GM23338 (cell line): ENCODE measurements at regions not wholly inside any gene's neighbourhood (a gene's known extent, or its start where the extent isn't known, plus 50 kb on each side); places are given as distances from the start of the nearest gene placed in this dataset.

ENCODE experiments used
- ATAC-seq: fragments of 200-7000 bp; cut with Tn5 transposase; 3 replicates; pipeline ENCODE4 v1.9.1; 2020
- DNase-seq: peaks from one replicate; pipeline ENCODE4 v3.0.0-alpha.2; 2015; ENCODE audit warnings: low spot score
- H2AFZ ChIP-seq: fragments of 200-600 bp; sonication (generic); 2 replicates; pipeline ENCODE4 v1.8.0; 2016; ENCODE audit warnings: antibody characterized with exemption, mild to moderate bottlenecking, moderate library complexity
- H3F3A ChIP-seq: fragments of 200-600 bp; sonication (generic); replicated peaks from 2 replicates; pipeline ENCODE4 v1.8.0; 2017; ENCODE audit warnings: antibody characterized with exemption, mixed run types, low read depth
- H3K27ac ChIP-seq: fragments of 200-600 bp; sonication (generic); 2 replicates; pipeline ENCODE4 v1.6.1; 2016; ENCODE audit warnings: low read depth
- H3K27me3 ChIP-seq: fragments of 200-600 bp; sonication (generic); 2 replicates; pipeline ENCODE4 v1.8.0; 2016; ENCODE audit warnings: mild to moderate bottlenecking, mixed run types, moderate library complexity; ENCODE audit not compliant: insufficient read depth
- H3K36me3 ChIP-seq: fragments of 200-600 bp; sonication (generic); 2 replicates; pipeline ENCODE4 v1.8.0; 2016; ENCODE audit warnings: mild to moderate bottlenecking; ENCODE audit not compliant: insufficient read depth
- H3K4me1 ChIP-seq: fragments of 200-600 bp; sonication (generic); 2 replicates; pipeline ENCODE4 v1.8.0; 2016; ENCODE audit warnings: mild to moderate bottlenecking, moderate library complexity; ENCODE audit not compliant: insufficient read depth
- H3K4me2 ChIP-seq: fragments of 200-600 bp; sonication (generic); 2 replicates; pipeline ENCODE4 v1.7.1; 2017; ENCODE audit warnings: mixed run types
- H3K4me3 ChIP-seq: fragments of 200-600 bp; sonication (generic); 2 replicates; pipeline ENCODE4 v1.6.1; 2016; ENCODE audit warnings: mixed run types
- H3K79me2 ChIP-seq: fragments of 200-600 bp; sonication (generic); replicated peaks from 2 replicates; pipeline ENCODE4 v1.8.0; 2017; ENCODE audit warnings: mild to moderate bottlenecking; ENCODE audit not compliant: insufficient read depth
- H3K9me2 ChIP-seq: fragments of 200-600 bp; sonication (generic); 2 replicates; pipeline ENCODE4 v1.8.0; 2017; ENCODE audit not compliant: insufficient read depth
- H4K20me1 ChIP-seq: fragments of 200-600 bp; sonication (generic); replicated peaks from 2 replicates; pipeline ENCODE4 v1.8.0; 2017; ENCODE audit warnings: mild to moderate bottlenecking; ENCODE audit not compliant: insufficient read depth
- H3K27ac Mint-ChIP-seq: 2 replicates; pipeline ENCODE4 v1.8.0; 2020; ENCODE audit warnings: inconsistent platforms, mild to moderate bottlenecking, moderate library complexity, mixed read lengths
- H3K27me3 Mint-ChIP-seq: 3 replicates; pipeline ENCODE4 v1.8.0; 2022; ENCODE audit warnings: low read depth, mild to moderate bottlenecking, moderate library complexity, mixed read lengths, inconsistent platforms; ENCODE audit not compliant: insufficient read depth, poor library complexity
- H3K36me3 Mint-ChIP-seq: 3 replicates; pipeline ENCODE4 v1.8.0; 2021; ENCODE audit warnings: low read depth, mild to moderate bottlenecking, inconsistent platforms, moderate library complexity, mixed read lengths
- H3K4me1 Mint-ChIP-seq: 3 replicates; pipeline ENCODE4 v1.8.0; 2020; ENCODE audit warnings: mild to moderate bottlenecking, inconsistent platforms, mixed read lengths
- H3K4me3 Mint-ChIP-seq: 3 replicates; pipeline ENCODE4 v1.8.0; 2021; ENCODE audit warnings: moderate library complexity, mild to moderate bottlenecking, inconsistent platforms, mixed read lengths
- H3K9me3 Mint-ChIP-seq: 3 replicates; pipeline ENCODE4 v1.8.0; 2020; ENCODE audit warnings: moderate library complexity, mild to moderate bottlenecking, inconsistent platforms, mixed read lengths
- JUNB ChIP-seq: IDR thresholded peaks from one replicate; pipeline ENCODE4 v1.6.1; 2016; ENCODE audit warnings: antibody characterized with exemption; ENCODE audit not compliant: unreplicated experiment
- POLR2AphosphoS5 ChIP-seq: IDR thresholded peaks from 2 replicates; pipeline ENCODE4 v1.6.1; 2016; ENCODE audit warnings: antibody characterized with exemption, low read depth
- ZNF114 ChIP-seq: fragments of 250-450 bp; sonication (Bioruptor Pico); IDR thresholded peaks from 2 replicates; pipeline ENCODE4 v1.5.0; 2020; ENCODE audit warnings: mild to moderate bottlenecking, moderate library complexity
- ZNF331 ChIP-seq: fragments of 250-450 bp; sonication (Bioruptor Pico); IDR thresholded peaks from 2 replicates; pipeline ENCODE4 v1.5.0; 2020; ENCODE audit warnings: low read depth, mild to moderate bottlenecking, moderate library complexity
- ZNF462 ChIP-seq: fragments of 250-450 bp; sonication (Bioruptor Pico); IDR thresholded peaks from 2 replicates; pipeline ENCODE4 v1.5.0; 2020; ENCODE audit warnings: mild to moderate bottlenecking, moderate library complexity

DNA sequence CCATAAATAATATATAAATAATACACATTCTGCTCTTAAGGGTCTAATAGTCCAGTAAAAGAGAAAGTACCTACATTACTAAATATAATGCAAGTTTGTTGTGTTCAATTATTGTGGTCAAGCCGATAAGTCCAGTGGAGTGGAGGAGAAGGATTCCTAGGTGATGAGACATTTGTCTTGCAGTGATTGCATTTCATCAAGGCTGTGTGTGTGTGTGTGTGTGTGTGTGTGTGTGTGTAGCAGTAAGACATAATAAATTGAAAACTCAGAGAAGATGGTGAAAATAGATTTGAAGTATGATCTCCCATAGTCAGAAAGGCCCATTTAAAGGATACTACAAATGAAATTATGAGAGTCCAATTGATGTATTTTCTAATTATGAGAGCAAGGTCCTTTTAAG lies 192.5 kb upstream of the SEMA3C start (continued):
- TF ChIP-seq ZNF462 (CRISPR knock-in tag) (no peak), POLR2AphosphoS5 (no peak)

DNA sequence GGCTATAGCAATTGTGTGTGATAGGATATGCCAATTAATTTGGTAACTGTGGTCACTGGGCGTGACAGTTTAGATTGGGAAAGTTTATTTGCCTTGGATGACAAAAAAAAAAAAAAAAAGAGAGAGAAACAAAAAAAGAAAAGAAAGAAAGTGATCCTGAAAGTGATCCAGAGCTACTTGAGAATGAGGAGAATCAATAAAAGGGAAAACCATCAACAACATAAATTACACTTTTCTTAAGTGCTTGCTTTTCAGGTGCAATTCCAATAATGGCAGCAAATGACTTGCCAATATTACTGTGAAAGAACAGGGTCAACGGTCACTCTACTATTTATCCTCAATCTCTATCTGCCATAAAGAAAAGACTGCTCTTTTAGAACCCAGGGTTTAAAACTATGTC lies 191.8 kb upstream of the SEMA3C start:
- Histone ChIP-seq H3K4me3 (no peak overlapping the region), H3K79me2 (no peaks in the 10 kb centered on the region), H2AFZ (no peak overlapping the region), H3K27ac (no peak overlapping the region), H3K27me3 (no peaks in the 10 kb centered on the region), H3F3A (no peaks in the 10 kb centered on the region), H4K20me1 (no peaks in the 10 kb centered on the region), H3K4me2 (no peak overlapping the region), H3K4me1 (peaks cover 11% of the 10 kb centered on the region), H3K9me2 (no peaks in the 10 kb centered on the region), H3K36me3 (no peaks in the 10 kb centered on the region)
- H3K4me3 Mint-ChIP-seq: no peak overlapping the region
- H3K36me3 Mint-ChIP-seq: no peaks in the 10 kb centered on the region
- no peak for TF ChIP-seq JUNB
- no peak for TF ChIP-seq ZNF462 (CRISPR knock-in tag)
- no peak for TF ChIP-seq ZNF331
- no peak for TF ChIP-seq POLR2AphosphoS5
- no peak for TF ChIP-seq ZNF114
- no peak overlapping the region; the same call in 1 of the 2 replicates for H3K27ac Mint-ChIP-seq
- peaks cover 13% of the 10 kb centered on the region; the same call in 2 of the 3 replicates for H3K4me1 Mint-ChIP-seq
- DNase-seq (no peak), ATAC-seq (no peak)
- no peaks in the 10 kb centered on the region for H3K9me3 Mint-ChIP-seq
- H3K27me3 Mint-ChIP-seq: peaks cover 2% of the 10 kb centered on the region
